IPS-NIHi11 (cell line): ENCODE measurements at regions not wholly inside any gene's neighbourhood (a gene's known extent, or its start where the extent isn't known, plus 50 kb on each side); places are given as distances from the start of the nearest gene placed in this dataset.

Source experiments
- DNase-seq: peaks from one replicate; pipeline ENCODE4 v3.0.0; 2012; ENCODE audit warnings: mixed read lengths, low spot score

DNA sequence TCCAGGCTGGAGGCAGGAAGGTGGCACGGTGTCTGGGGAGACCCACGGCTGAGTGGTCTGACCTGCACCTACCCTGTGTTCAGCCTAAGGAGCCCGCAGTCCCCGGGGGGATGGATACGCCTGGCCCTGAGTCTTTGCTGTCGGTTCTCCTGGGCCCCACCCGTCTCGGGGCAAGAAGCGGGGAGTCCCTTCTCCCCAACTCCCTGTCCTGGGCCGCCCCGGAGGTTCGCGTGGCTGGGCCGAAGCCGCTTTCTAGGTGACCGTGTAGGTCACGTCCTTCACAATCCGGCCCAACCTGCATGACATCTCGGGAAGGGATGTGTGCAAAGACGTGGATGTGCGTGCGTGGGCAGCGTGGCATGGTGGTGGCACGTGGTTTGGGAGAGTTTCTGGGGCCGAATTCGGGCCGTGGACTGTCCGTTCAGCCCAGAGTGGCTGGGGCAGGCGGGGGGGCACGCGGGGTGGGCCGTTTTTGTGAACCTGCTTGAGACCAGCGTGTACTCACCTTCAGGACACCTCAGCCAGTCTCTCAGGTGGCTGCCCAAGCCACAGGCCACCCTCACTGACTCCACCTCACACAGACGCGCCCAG is 103.3 kb downstream of the PTPRS start:
- no peak for DNase-seq

DNA sequence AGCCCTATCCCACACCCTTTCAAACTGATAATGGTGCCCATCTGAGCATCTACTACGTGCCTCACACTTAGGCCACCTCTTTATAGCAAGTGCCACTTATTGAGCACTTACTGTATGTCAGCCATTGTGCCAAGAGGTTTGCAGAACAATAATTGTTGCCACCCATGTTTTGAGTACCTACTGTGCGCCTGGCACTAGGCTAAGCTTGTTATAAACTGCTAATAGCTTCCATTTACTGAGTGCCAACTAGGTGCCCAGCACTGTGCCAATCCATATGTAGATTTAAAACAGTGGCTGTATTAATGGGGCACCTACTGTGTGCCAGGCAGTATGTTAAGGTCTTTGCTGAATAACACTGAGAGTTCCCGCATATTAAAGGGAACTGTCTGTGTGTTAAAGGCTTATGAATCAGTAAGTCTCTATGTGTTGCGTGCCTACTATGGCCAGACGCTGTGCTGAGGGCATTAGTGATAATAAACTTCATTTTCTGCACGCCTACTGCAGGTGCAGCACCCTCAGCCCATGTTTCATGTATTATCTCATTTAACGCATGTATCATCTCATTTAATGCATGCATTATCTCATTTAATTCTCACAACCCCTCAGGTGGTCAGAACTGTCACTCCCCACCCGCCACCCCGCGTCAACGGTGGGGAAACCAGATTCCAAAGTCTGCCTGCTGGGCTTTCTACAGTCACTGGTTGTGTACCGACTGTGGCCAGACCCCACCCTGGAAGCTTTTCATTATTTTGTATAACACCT is 105.0 kb downstream of the PTPRS start:
- DNase-seq: no peak

GRCh38 chr19:5234412-5234811 is 106.2 kb downstream of the PTPRS start:
- DNase-seq: no peak

DNA sequence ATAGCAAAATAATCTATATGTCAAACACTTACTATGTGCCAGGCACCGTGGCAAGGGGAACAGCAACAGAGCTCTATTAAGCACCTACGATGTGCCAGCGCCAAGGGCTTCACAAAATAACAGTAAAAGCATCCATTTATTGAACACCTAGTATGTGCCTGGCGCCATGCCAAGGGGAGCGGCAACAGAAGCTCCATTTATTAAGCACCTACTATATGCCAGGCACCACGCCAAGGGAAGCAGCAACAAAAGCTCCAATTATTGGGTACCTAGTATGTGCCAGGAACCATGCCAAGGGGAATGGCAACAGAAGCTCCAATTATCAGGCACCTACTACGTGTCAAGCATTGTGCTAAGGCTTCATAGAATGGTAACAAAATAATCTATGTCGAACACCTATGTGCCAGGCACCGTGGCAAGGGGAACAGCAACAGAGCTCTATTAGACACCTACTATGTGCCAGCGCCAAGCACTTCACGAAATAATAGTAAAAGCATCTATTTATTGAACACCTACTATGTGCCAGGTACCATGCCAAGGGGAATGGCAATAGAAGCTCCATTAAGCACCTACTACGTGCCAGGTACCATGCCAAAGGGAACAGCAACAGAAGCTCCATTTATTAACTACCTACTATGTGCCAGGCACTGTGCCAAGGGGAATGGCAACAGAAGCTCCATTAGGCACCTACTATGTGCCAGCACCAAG is 107.7 kb downstream of the PTPRS start:
- no peak for DNase-seq

- no peak for DNase-seq
These were observed 108.5 kb downstream of the PTPRS start for GRCh38 chr19:5231857-5232678.

DNA sequence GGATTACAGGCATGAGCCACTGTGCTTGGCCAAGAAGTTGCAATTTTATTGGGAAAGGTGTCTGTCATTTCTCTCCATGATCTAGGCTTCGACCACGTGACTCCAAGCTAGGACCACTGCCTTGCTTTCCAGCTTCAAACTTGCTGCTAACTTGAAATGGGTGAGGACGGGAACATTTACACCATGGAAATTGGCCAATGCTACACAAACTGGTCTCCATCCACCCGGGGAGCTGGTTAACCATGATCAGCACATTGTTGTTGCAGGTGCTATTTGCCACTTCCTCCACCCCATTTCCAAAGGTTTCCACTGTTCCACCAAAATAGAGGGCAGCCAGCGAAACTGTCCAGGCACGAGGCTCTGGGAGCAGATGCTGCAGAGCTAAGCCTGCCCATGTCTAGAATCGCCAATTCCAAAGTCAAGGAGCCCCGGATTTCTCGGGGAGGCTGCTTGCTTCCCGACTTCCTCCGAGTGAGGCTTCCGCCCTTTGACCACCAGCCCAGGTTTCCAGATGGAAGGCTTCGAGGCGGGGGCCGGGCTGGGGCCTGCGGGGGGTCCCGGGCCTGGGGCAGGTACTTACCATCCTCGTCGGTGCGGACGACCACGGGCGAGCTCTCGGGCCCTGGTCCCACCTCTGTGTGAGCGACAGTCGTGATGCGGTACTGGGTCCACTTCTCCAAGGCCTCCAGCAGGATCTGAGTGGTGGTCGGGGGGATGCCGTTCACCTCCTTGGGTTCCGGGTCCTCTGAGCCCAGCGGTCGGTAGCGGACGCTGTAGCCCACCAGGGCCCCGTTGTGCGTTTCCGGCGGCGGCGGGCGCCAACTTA is 109.7 kb downstream of the PTPRS start:
- no peak for DNase-seq

GRCh38 chr19:5229778-5230335 is 110.8 kb downstream of the PTPRS start:
- DNase-seq: no peak

DNA sequence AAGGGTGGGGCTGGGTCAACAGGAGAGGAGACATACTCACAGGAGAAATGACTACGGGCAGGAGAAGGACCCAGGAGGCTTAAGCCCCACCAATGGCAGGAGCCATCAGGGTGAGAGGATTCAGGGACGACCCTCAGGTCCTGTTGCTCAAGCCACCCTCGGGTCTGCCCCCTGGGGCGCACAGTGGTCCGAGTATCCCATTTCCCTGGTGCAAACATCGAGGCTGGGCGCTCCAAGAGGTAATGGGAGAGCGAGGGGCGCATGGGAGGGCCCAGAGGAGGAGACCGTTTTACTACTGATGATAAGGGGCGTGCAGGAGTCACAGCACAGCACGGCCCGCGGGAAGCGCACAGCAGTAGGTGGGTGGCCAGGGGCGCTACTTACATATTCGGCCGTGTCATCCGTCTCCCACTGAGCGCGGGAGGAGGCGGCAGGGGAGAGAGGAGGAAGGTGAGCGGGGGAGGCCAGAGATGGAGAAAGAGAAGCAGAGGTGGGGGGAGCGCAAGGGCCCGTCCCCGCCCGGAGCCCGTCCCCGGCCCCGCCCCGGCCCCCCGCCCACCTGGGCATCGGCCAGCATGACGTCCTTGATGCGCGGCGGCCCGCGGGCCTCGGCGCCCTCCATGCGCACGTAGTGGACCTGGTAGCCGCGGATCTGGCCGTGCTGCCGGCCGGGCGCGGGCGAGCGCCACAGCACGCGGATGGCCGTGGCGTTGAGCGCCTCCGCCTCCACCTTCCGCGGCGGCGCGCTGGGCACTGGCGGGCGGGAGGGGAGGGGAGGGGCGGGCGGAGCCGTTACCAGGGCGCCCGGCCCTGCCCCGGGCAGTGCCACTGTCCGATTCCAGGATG is 111.5 kb downstream of the PTPRS start:
- no peak for DNase-seq

- DNase-seq: no peak
These were observed 112.1 kb downstream of the PTPRS start for GRCh38 chr19:5228490-5228889.

- DNase-seq: peak; percentile 59
These were observed 114.9 kb downstream of the PTPRS start for GRCh38 chr19:5225486-5226345.

DNA sequence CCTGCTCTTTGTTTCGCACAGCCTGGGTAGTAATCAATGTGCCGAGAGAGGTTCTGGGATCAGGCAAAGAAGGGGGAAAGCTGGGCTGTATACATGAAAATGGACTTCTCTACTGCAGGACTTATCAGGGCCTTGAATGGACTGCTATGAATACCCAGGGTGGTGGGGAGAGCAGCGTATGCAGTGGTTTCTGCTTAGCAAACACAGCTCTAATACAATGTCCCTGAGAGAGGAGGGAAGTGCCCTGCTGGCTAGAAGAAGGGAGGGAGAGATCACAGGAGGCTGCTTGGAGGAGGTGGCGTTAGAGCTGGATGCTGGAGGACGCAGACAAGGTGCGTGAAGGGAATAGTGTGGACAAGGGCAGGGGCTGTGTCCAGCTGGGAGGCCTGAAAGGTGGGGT is 116.1 kb downstream of the PTPRS start:
- no peak for DNase-seq

DNA sequence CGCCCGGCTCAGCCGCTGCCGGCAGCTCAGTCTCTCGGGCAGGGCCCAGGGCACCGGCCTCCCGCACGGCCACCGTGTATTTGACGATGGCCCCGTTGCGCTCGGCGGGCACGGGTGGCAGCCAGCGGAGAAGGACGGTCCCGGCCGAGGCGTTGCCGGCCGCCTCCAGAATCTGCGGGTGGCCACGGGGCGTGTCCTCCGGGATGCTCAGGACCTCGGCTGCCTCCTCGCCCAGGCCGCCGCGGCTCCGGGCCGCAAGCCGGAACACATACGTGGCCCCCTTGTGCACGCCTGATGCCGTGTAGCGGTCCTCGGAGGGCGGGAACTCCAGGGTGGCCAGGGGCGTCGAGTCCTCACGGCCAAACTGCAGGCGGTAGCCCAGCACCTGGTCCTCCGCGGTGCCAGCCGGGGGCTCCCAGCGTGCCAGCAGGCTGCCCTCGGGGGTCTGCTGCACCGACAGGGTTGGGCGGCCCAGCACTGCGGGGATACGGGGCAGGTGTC is 117.7 kb downstream of the PTPRS start:
- peak; percentile 13 for DNase-seq

DNA sequence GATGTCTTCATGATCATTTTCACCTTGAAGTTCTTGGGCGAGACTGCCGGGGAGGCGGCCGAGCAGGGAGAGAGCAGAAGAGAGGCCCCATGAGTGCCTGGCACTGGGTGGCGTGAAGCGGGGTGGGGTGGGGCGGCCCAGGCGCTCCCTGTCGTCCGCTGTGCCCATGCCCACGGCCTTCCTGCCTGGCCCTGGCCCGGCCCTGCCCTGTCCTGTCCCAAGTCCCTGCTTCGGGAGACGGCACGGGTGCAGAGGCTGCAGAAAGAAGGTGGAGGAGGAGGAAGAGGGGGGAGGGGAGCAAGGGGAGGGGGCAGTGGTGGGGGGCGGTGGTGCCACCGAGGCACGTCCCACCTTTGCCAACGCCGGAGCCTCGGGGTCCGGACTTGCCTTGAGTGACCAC is 118.4 kb downstream of the PTPRS start:
- DNase-seq: peak; percentile 5

GRCh38 chr19:5220866-5221265 is 119.7 kb downstream of the PTPRS start:
- DNase-seq: peak; percentile 4

- no peak for DNase-seq
These were observed 120.3 kb downstream of the PTPRS start for GRCh38 chr19:5220361-5220760.

- DNase-seq: no peak
These were observed 120.9 kb downstream of the PTPRS start for GRCh38 chr19:5219551-5220304.

DNA sequence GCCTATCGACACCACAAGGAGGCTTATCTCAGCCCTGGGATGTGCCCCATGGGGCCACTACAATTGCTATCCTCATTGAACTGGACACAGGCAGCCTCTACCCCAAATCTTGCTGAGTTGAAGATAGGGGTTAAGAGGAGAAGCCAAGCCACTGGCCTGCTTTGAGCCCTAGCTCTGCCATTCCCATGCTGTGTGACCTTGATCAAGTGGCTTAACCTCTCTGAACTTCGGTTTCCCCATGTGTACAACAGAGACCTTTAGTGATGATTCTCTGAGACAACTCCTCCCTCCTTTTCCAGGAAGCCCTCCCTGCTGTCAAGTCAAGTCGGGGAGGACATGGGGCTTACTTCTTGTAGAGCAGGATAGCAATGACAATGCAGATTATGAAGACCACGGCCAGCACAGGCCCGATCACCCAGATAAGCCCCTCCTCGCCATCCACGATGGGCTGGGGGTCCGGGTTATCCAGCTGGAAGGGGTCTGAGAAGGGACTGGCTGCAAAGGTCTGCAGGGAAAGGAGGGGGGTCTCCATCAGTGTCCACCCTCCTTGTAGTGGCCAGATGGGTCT is 121.6 kb downstream of the PTPRS start:
- no peak for DNase-seq
